ENCODE measurements at regions not wholly inside any gene's neighbourhood (a gene's known extent, or its start where the extent isn't known, plus 50 kb on each side); places are given as distances from the start of the nearest gene placed in this dataset.

DNA sequence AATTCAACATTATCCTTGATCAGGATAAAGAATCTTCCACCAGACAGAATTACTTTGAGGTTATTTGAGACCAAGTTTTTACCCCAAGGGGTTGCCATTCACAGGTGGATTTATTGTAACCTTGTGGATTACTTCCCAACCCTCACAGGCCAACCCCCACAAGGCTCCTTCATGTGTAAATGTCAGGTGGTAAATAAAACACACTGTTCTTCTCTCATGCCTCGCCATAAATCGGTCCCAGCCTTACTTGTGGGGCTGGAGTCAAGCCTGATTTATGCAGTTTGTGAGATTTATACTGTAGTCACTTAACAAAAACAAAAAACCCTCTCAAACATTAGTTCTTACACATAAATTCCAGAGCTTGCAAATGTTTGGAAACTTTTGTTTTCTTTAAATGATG is 98.6 kb upstream of the IRX3 start:
- no peaks in the 10 kb centered on the region for H3K36me3 Mint-ChIP-seq (ENCODE audit: insufficient read depth, unreplicated experiment)
- BruUV-seq (replicated peaks), result no TSS peak
- CTCF ChIA-PET, result no interaction called here
- H3K27me3 Mint-ChIP-seq (ENCODE audit: unreplicated experiment), result peaks cover 51% of the 10 kb centered on the region
- H3K4me3 Mint-ChIP-seq (ENCODE audit: low read depth, unreplicated experiment), result no peak overlapping the region
- H3K27ac Mint-ChIP-seq (ENCODE audit: unreplicated experiment), result no peak overlapping the region
- peaks cover 6% of the 10 kb centered on the region for H3K9me3 Mint-ChIP-seq (ENCODE audit: low read depth, unreplicated experiment)
- no peak for DNase-seq
- TF ChIP-seq, protein P1, sequence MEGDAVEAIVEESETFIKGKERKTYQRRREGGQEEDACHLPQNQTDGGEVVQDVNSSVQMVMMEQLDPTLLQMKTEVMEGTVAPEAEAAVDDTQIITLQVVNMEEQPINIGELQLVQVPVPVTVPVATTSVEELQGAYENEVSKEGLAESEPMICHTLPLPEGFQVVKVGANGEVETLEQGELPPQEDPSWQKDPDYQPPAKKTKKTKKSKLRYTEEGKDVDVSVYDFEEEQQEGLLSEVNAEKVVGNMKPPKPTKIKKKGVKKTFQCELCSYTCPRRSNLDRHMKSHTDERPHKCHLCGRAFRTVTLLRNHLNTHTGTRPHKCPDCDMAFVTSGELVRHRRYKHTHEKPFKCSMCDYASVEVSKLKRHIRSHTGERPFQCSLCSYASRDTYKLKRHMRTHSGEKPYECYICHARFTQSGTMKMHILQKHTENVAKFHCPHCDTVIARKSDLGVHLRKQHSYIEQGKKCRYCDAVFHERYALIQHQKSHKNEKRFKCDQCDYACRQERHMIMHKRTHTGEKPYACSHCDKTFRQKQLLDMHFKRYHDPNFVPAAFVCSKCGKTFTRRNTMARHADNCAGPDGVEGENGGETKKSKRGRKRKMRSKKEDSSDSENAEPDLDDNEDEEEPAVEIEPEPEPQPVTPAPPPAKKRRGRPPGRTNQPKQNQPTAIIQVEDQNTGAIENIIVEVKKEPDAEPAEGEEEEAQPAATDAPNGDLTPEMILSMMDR (IDR thresholded peaks at IDR 0.05; ENCODE audit: unreplicated experiment), result no peak
- no peaks in the 10 kb centered on the region for H3K4me1 Mint-ChIP-seq (ENCODE audit: low read depth, unreplicated experiment)
- intact Hi-C loops (cut with micrococcal nuclease; ENCODE audit: unreplicated experiment), result no loop called here

DNA sequence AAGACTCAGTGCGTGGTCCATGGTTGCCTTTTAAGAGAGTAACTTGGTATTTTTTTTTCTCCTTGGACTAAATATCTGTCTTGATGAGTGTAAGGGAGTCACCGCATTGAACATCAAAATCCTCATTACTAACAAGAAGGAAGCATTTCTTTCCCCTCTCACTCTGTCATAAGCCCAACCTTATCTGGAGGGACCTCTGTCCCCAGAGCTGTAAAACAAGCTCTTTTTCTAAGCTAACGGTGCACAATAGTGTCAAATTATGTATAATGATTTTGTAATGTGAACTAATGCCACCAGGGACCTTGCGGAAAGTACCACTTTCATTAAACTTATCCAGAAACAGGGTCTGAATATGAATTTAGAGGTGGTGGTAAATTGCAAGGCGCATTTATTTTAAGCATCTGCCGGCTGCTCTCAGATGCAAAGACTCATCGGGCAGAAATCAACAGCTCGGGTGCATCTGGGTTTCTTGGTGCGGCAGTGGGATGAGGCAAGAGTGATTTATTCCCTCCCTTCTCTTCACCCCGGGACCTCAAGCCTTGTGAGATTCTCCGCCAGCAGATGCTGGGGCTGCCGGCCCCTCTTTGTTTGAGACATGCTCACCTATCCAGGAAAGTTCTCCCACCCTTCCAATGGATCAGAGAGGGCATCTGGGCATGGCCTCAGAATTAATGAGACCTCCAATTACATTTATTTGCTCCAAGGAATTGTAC is 95.2 kb upstream of the IRX3 start:
- peaks cover 12% of the 10 kb centered on the region for H3K9me3 Mint-ChIP-seq (ENCODE audit: low read depth, unreplicated experiment)
- H3K27me3 Mint-ChIP-seq (ENCODE audit: unreplicated experiment), result peaks cover 59% of the 10 kb centered on the region
- no peaks in the 10 kb centered on the region for H3K36me3 Mint-ChIP-seq (ENCODE audit: insufficient read depth, unreplicated experiment)
- DNase-seq, result no peak
- H3K27ac Mint-ChIP-seq (ENCODE audit: unreplicated experiment), result no peak overlapping the region
- H3K4me1 Mint-ChIP-seq (ENCODE audit: low read depth, unreplicated experiment), result no peaks in the 10 kb centered on the region
- TF ChIP-seq, protein P1 (IDR thresholded peaks at IDR 0.05; ENCODE audit: unreplicated experiment), result no peak
- no peak overlapping the region for H3K4me3 Mint-ChIP-seq (ENCODE audit: low read depth, unreplicated experiment)
- CTCF ChIA-PET, result no interaction called here
- BruUV-seq (replicated peaks), result no TSS peak
- intact Hi-C loops (cut with micrococcal nuclease; ENCODE audit: unreplicated experiment), result no loop called here

DNA sequence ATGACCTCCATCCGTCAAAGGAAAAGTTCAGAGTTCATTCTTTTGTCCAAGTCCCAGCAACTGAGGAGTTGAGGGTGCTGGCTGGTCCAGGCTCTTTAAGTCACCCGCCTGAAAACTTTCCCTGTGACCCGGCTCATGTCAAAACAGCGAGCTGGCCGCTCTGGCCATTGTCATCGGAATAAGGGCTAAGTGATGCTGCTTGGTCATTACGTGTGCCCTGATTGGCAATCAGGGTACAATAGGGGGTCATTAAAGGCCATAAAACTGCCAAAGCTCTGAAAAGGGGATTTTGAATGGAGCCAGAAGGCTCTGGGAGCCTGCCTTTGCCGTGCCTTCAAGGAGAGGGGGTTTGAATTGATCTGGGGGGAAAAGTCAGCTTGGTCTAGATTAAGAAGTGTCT is 88.5 kb upstream of the IRX3 start:
- Mint-ChIP-seq H3K9me3 (ENCODE audit: low read depth, unreplicated experiment) (peaks cover 5% of the 10 kb centered on the region), H3K27ac (ENCODE audit: unreplicated experiment) (no peak overlapping the region), H3K27me3 (ENCODE audit: unreplicated experiment) (peaks cover 37% of the 10 kb centered on the region), H3K4me3 (ENCODE audit: low read depth, unreplicated experiment) (no peak overlapping the region), H3K36me3 (ENCODE audit: insufficient read depth, unreplicated experiment) (no peaks in the 10 kb centered on the region), H3K4me1 (ENCODE audit: low read depth, unreplicated experiment) (no peaks in the 10 kb centered on the region)
- TF ChIP-seq, protein P1 (IDR thresholded peaks at IDR 0.05; ENCODE audit: unreplicated experiment), result no peak
- no TSS peak for BruUV-seq (replicated peaks)
- DNase-seq, result no peak
- intact Hi-C loops (cut with micrococcal nuclease; ENCODE audit: unreplicated experiment), result no loop called here
- CTCF ChIA-PET, result no interaction called here

DNA sequence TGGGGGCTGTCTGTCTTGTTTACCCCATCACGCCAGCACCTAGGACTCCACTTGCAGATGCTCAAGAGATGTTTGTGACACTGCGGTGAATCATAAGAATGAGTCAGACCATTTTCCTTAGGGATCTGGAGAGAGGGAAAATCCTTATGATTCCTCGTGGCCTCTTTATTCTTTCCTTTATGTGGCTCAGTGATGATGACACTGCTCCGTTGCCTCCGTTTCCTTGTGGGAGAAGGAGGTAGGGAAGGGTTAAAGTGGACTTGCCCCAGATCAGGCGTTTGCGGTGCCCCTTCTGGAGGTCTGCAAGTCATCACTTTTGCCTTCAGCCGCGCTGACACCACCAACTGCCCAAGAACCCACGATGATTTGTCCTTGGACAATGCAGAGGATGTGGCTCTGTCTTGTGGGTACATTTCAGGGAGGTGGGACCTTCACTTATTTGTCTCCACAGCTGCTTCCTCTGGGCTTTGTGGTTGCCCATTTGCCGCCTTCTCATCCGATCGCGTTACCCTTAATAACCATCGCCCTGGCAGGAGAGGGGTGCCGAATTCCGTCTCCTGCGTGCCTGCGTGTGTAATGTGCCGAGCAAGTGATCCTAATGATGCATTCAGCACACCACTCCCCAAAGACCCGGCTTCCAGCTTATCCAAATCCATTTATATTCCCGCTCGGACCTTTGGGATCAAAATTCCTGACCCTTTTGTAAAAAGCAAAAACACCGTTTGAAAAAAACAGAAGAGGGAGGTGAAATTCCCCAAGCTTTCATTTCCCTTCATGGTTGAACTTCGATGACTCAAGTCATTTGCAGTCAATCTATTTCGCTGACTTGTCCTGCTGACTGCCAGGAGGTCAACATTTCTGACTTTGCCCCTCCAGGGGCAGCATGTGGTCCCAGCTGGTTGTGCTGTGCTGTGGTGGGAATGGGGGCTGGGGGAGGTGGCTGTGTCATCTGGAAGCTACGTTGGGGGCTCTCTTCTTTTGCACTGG is 87.2 kb upstream of the IRX3 start:
- no peak overlapping the region for H3K27ac Mint-ChIP-seq (ENCODE audit: unreplicated experiment)
- peaks cover 37% of the 10 kb centered on the region for H3K27me3 Mint-ChIP-seq (ENCODE audit: unreplicated experiment)
- CTCF ChIA-PET, result no interaction called here
- H3K9me3 Mint-ChIP-seq (ENCODE audit: low read depth, unreplicated experiment), result peaks cover 3% of the 10 kb centered on the region
- no peak for DNase-seq
- no peaks in the 10 kb centered on the region for H3K36me3 Mint-ChIP-seq (ENCODE audit: insufficient read depth, unreplicated experiment)
- intact Hi-C loops (cut with micrococcal nuclease; ENCODE audit: unreplicated experiment), result no loop called here
- no peak overlapping the region for H3K4me3 Mint-ChIP-seq (ENCODE audit: low read depth, unreplicated experiment)
- no TSS peak for BruUV-seq (replicated peaks)
- H3K4me1 Mint-ChIP-seq (ENCODE audit: low read depth, unreplicated experiment), result no peaks in the 10 kb centered on the region
- TF ChIP-seq, protein P1 (IDR thresholded peaks at IDR 0.05; ENCODE audit: unreplicated experiment), result no peak
